ENCODE measurements at regions not wholly inside any gene's neighbourhood (a gene's known extent, or its start where the extent isn't known, plus 50 kb on each side); places are given as distances from the start of the nearest gene placed in this dataset.

DNA sequence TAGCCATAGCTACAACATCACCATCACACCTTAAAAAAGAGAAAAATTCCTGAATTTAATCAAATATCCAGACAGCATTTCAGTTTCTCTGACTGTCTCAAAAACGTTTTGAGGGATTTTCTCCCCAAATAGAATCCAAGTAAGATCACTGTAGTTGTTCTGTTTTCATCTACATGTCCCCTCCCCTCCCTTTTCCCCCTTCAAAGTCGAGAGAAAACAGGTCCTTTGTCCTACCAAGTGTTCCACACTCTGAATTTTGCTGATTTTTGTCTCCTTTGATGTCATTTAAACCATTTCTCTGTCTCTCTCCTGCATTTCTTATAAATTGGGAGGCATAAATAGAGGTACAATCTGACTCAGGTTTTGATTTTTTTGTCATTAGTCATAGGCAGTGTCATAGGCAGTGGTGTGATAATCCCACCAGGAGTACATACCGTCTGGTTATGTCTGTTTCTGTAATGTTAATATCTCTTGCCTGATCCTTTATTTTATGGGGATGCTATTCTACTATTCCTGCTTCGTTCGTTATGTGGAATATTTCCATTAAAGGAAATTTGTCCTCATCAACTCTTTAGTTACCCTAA lies 348.6 kb downstream of the PTTG2 start:
- TF ChIP-seq, protein P1, sequence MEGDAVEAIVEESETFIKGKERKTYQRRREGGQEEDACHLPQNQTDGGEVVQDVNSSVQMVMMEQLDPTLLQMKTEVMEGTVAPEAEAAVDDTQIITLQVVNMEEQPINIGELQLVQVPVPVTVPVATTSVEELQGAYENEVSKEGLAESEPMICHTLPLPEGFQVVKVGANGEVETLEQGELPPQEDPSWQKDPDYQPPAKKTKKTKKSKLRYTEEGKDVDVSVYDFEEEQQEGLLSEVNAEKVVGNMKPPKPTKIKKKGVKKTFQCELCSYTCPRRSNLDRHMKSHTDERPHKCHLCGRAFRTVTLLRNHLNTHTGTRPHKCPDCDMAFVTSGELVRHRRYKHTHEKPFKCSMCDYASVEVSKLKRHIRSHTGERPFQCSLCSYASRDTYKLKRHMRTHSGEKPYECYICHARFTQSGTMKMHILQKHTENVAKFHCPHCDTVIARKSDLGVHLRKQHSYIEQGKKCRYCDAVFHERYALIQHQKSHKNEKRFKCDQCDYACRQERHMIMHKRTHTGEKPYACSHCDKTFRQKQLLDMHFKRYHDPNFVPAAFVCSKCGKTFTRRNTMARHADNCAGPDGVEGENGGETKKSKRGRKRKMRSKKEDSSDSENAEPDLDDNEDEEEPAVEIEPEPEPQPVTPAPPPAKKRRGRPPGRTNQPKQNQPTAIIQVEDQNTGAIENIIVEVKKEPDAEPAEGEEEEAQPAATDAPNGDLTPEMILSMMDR (IDR thresholded peaks at IDR 0.05): no peak
- TF ChIP-seq POLR2AphosphoS5 (IDR thresholded peaks at IDR 0.05) (no peak), POLR2A (IDR thresholded peaks at IDR 0.05) (no peak)

All from breast epithelium (tissue), 3 donors.